Lower leg skin (tissue), 4 donors: ENCODE measurements at regions not wholly inside any gene's neighbourhood (a gene's known extent, or its start where the extent isn't known, plus 50 kb on each side); places are given as distances from the start of the nearest gene placed in this dataset.
A peak's percentile ranks its signal among the peaks of the same experiment; 100 is the strongest.
"Not testable (repeated sequence)": the region's sequence is repeated elsewhere in the genome, so short reads cannot be mapped to it uniquely, and the experiment has no call there.

Experiments used
- DNase-seq, 2 donors: peaks; one replicate each; pipeline ENCODE4 v3.0.0-alpha.2; 2019; ENCODE audit warnings: low spot score in 2 of 2
- H3K4me3 ChIP-seq: fragments of 200-600 bp; sonication (generic); 2 replicates; pipeline ENCODE4 v1.5.1; 2017; ENCODE audit warnings: mild to moderate bottlenecking, low read depth; ENCODE audit not compliant: poor library complexity, severe bottlenecking
- POLR2A ChIP-seq, 2 donors: fragments of 450-650 bp; IDR thresholded peaks; one replicate each; pipeline ENCODE4 v1.6.1; 2016 to 2017; ENCODE audit warnings: antibody characterized with exemption in 2 of 2, mild to moderate bottlenecking in 1 of 2, moderate library complexity in 1 of 2
- WGBS, 2 donors: methylation state at CpG; one replicate each; pipeline ENCODE4 v1.1.5; 2018; 5-methylcytosine and 5-hydroxymethylcytosine counted together
- intact Hi-C: fragments of 100-400 bp; cut with DNase I; formaldehyde crosslinking; loops from one replicate; pipeline ENCODE4 v1.15.0; 2023; ENCODE audit warnings: low total_unique reads
- TF ChIP-seq, protein P1 (sequence below), 3 donors: fragments of 450-650 bp; IDR thresholded peaks; one replicate each; pipeline ENCODE4 v1.5.1; 2016; ENCODE audit warnings: antibody characterized with exemption in 3 of 3, mild to moderate bottlenecking in 3 of 3, moderate library complexity in 2 of 3

DNA sequence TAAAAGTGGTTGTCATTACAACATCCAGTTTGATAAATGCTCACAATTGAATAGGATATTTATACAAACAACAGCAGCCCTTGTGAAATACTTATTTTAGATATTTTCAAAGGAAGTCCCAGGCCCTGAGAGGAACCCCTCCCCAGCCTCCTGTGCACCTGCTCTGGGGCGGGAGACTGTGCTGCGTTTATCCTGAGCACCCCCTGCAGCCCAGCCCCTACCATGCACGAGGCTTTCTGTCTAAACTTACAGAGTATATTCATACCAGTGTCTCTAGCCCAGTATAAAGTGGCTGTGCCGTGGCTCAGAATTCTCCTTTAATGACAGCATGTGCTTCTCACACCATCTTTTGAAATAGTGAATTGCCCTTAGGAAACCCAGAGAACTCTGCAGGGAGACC is 1084.3 kb downstream of the TMEM121 start:
- no peak overlapping the region for H3K4me3 ChIP-seq
- 49 to 54% methylated on average over 4 of the region's 4 CpGs for WGBS, 2 donors
- no peak for DNase-seq
- intact Hi-C loops, result no loop called here
- TF ChIP-seq, protein P1, sequence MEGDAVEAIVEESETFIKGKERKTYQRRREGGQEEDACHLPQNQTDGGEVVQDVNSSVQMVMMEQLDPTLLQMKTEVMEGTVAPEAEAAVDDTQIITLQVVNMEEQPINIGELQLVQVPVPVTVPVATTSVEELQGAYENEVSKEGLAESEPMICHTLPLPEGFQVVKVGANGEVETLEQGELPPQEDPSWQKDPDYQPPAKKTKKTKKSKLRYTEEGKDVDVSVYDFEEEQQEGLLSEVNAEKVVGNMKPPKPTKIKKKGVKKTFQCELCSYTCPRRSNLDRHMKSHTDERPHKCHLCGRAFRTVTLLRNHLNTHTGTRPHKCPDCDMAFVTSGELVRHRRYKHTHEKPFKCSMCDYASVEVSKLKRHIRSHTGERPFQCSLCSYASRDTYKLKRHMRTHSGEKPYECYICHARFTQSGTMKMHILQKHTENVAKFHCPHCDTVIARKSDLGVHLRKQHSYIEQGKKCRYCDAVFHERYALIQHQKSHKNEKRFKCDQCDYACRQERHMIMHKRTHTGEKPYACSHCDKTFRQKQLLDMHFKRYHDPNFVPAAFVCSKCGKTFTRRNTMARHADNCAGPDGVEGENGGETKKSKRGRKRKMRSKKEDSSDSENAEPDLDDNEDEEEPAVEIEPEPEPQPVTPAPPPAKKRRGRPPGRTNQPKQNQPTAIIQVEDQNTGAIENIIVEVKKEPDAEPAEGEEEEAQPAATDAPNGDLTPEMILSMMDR (IDR thresholded peaks at IDR 0.05), result no peak
- no peak for TF ChIP-seq POLR2A (IDR thresholded peaks at IDR 0.05)

DNA sequence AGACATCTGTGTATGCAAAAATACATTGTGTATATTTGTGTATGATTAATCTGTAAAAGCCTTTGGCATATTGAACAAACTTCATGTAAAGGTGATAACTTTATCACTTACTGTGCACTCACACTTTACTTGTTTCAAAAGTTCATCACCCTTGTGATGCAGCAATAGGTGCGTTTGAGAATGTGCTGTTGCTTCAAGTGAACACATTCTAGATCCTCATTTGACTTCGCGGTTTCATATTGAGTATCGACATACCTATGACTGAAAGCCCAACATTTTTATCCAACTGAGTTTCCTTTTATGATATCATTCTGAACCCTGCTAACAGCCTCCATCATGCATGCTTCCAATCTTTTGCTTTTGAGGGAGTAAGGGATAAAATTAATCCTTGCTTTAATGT is 1086.9 kb downstream of the TMEM121 start:
- intact Hi-C loops, result no loop called here
- WGBS, 2 donors, result 56 to 64% methylated on average over 4 of the region's 4 CpGs
- H3K4me3 ChIP-seq, result no peak overlapping the region
- no peak for DNase-seq
- TF ChIP-seq, protein P1 (IDR thresholded peaks at IDR 0.05), result no peak
- no peak for TF ChIP-seq POLR2A (IDR thresholded peaks at IDR 0.05)

DNA sequence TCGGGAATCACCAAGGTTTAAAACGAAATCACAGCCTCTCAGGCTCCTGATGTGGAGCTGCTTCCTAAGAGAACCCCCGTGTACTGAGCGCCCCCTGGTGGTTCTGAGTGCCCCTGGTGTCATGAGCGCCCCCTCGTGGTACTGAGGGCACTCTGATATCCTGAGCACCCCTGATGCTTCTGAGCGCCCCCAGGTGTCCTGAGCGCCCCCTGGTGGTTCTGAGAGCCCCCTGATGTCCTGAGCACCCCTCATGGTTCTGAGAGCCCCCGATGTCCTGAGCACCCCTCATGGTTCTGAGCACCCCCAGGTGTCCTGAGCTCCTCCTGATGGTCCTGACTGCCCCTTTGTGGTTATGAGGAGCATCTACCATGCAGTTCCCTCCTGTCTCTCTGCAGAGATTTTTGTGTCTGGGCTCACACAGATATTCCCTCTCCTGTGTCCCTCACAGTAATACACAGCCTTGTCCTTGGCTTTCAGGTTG is 1092.1 kb downstream of the TMEM121 start:
- H3K4me3 ChIP-seq, intact Hi-C loops: not testable (repeated sequence)
- WGBS, 2 donors, result 49 to 61% methylated on average over 9 of the region's 9 CpGs
- DNase-seq, result peak in 1 of 2 donors; percentile 16

DNA sequence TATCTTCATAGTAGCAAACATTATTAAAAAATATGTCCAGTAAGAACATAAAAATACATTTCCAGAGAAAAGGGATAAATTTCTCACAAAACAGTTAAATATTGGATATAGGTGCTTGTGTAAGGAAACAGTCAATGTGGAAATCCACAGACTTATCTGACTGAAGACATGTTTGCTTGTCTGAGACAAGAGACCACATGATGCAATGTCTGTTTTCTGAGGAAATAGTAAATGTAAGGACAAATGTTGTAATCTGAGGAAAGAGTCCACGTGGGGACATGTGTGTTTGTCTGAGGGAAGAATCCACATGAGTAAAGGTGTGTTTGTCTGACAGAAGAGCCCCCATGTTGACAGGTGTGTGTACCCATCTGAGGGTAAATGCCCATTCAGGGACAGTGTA is 1093.2 kb downstream of the TMEM121 start:
- TF ChIP-seq POLR2A (IDR thresholded peaks at IDR 0.05), result no peak
- TF ChIP-seq, protein P1 (IDR thresholded peaks at IDR 0.05), result no peak
- WGBS, 2 donors, result 2 to 11% methylated on average over 1 of the region's 1 CpG
- no peak for DNase-seq
- intact Hi-C loops, result no loop called here
- no peak overlapping the region for H3K4me3 ChIP-seq

DNA sequence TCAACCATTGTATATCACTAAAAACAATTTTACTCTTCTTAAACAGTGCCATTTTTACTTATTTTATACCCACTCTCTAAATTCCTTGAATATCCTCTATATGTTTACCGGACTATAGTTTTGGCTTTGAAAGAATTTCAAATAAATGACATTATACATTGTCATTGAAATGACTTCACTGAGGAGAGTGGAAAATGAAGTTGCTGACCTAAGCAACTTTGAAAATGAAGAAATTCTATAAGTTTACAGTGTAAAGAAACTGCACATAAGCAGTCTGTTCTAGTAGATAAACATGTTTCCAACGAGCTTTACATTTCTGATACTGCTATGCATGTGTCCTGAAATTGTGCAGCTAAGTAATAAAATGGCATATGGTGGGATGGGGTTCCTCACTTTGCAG is 1094.0 kb downstream of the TMEM121 start:
- TF ChIP-seq, protein P1 (IDR thresholded peaks at IDR 0.05), result no peak
- TF ChIP-seq POLR2A (IDR thresholded peaks at IDR 0.05), result no peak
- intact Hi-C loops, result no loop called here
- no peak overlapping the region for H3K4me3 ChIP-seq
- WGBS, 2 donors, result 61 to 72% methylated on average over 2 of the region's 2 CpGs
- no peak for DNase-seq

DNA sequence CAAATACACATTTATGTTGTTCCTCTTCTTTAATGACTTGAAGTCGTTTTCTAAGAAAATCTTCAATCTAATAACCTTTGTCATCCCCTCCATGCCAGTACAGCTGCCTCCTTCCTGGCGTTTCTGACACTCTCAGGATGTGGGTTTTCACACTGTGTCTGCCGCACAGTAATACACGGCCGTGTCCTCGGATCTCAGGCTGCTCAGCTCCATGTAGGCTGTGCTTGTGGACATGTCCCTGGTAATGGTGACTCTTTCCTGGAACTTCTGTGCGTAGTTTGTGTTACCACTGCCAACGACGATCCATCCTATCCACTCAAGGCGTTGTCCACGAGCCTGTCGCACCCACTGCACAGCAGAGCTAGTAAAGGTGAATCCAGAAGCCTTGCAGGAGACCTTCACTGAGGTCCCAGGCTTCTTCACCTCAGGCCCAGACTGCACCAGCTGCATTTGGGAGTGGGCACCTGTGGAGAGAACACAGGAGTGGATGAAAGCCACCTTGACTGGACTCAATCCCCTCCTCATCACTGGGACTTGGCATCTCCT is 1095.9 kb downstream of the TMEM121 start:
- 52 to 66% methylated on average over 12 of the region's 12 CpGs for WGBS, 2 donors
- TF ChIP-seq POLR2A (IDR thresholded peaks at IDR 0.05), result no peak
- TF ChIP-seq, protein P1 (IDR thresholded peaks at IDR 0.05), result no peak
- DNase-seq, result no peak
- H3K4me3 ChIP-seq, result no peak overlapping the region
- intact Hi-C loops, result no loop called here
